Islet of Langerhans (tissue), 1 donor: ENCODE measurements at regions not wholly inside any gene's neighbourhood (a gene's known extent, or its start where the extent isn't known, plus 50 kb on each side); places are given as distances from the start of the nearest gene placed in this dataset.

Source experiments
- FAIRE-seq: peaks from one replicate; lab custom pipeline; 2011; peaks lifted over from hg19 to GRCh38; lab: Jason Lieb, UNC

DNA sequence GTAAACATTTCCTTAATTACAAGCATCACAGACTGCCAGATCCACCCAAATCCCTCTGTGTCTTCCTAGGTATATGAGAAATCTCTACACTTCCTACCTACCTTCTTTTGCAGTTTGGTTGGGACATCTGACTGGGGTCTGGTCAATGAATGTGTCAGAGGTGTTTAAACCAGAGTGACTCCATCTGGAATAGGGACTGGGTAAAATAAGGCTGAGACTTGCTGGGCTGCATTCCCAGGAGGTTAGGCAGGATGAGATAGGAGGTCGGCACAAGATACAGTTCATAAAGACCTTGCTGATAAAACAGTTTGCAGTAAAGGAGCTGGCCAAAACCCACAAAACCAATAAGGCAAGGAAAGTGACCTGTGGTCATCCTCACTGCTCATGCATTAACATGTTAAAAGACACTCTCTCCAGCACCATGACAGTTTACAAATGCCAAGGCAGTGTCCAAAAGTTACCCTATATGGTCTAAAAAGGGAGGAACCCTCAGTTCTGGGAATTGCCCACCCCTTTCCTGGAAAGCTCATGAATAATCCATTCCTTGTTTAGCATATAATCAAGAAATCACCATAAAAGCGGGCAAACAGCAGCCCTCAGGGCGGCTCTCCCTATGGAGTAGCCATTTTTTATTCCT, 87.4 kb upstream of the BACE2 start:
- FAIRE-seq = no peak

GRCh38 chr21:41086569-41086968, 81.4 kb upstream of the BACE2 start:
- FAIRE-seq = no peak

GRCh38 chr21:41090981-41091380, 77.0 kb upstream of the BACE2 start:
- FAIRE-seq = no peak

DNA sequence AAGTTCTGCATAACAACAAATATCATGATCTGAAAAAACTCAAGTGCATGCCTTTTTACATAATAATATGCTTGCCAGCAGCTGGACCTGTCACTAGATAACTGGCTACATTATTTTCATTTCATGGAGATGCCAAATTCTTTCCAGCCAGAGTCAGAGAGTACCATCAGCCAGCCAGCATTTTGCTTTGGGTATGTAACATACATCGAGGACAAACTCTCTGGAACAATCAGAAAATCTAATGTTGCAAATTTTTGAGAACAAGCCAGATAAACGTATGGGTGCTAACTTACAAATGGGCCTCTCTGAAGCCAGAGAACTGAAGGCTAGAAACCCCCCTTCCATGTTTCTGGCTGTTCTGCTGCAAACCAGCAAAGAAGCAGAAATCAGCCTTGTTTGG, 76.3 kb upstream of the BACE2 start:
- no peak for FAIRE-seq

GRCh38 chr21:41092312-41092711, 75.6 kb upstream of the BACE2 start:
- no peak for FAIRE-seq

GRCh38 chr21:41095983-41096382, 72.0 kb upstream of the BACE2 start:
- FAIRE-seq = no peak

- FAIRE-seq = no peak
These were observed 69.9 kb upstream of the BACE2 start for GRCh38 chr21:41098076-41098475.

DNA sequence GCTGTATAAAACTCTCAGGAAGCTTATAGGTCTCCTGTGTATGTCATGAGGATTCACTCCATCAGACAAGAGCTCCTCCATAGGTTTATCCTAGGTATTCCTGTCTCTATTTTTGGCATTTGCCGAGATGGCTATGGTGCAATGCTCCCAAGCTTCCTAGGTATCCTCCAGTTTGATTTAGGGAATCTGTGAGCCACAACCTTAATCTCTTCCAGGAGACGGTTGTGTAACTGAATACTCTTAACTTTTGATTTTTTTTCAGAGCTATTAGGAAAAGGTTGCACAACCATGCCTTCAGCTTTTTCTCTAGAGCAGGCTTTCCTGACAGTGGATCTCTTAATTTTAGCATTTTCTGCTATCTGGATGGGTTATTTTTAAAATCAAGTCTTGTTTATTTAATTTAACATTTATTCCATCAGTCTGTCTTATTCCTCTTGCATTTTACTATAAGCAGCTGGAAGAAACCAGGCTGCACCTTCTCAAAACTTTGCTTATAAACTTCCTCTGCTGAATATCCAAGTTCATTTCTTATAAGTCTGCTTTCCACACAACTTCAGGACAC, 69.4 kb upstream of the BACE2 start:
- FAIRE-seq = no peak

DNA sequence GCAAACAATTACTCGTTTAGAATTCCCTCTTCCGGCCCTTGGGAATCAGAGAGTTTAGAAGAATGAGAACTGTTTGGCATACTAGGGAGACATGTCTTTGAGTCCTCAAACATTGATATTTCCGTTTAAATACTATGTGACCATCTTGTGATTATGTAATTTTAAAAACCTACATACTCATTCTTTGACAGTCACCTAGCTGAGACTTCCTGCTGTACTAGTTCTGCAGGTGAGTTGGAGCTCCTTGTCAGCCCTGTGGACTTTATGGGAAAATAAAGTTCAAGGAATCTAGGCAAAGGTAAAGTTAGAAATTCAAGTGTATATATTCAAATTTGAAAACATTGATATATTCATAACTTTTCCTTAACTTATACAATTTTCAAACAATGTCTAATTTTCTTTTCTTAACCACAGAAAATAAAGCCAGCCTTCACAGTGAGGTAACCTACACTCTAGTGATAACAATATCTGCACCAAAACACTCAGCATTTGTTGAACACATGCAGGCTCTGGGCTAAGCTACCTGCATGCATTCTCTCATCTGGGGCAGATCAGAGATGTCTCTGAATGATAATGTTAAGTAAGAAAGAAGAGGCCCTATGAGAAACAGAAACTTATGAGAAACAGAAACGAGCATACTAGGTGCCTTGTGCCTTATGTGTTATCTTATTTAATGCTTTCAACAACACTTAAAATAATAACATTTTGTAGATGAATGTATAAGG, 67.0 kb upstream of the BACE2 start:
- FAIRE-seq = no peak

GRCh38 chr21:41102281-41102680, 65.7 kb upstream of the BACE2 start:
- FAIRE-seq = no peak

DNA sequence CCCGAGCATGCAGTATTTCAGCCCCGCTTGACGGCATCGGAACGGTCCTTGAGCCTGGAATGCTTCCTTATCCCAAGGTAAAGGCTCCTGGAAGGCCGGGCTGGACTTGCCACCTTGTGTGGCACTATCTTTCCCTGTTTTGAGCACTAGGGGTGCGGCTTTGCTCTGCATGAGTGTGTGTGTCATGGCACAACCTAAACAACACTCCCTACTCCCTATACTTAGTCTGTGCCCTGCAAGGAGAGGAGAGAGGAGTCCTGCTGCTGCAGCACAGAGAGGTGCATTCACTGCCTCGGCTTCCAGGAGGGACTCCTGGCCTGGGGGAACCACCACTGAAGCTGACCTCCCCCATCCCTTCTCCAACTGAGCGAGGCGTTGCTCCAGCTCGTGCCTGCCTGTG, 60.4 kb upstream of the BACE2 start:
- no peak for FAIRE-seq

GRCh38 chr21:41108668-41109585, 59.0 kb upstream of the BACE2 start:
- no peak for FAIRE-seq

DNA sequence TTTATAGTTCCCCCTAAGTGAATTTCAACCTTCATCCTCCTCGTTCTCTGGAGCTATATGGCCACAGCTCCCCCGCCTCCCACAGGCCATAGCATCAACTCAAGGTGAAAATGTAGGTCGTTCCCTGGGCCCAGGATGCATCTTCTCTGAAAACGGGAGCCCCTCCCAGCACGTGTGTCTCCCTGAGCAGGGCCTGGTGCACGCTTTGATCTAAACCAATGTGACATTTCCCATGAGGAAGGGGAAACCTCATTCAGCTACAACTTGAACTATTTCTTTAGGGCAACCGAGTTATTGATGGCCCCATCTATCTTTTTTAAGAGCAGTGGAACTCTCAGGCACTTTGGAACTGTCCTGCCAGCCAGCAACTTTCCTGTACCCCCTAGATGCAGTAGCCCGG, 57.8 kb upstream of the BACE2 start:
- no peak for FAIRE-seq

DNA sequence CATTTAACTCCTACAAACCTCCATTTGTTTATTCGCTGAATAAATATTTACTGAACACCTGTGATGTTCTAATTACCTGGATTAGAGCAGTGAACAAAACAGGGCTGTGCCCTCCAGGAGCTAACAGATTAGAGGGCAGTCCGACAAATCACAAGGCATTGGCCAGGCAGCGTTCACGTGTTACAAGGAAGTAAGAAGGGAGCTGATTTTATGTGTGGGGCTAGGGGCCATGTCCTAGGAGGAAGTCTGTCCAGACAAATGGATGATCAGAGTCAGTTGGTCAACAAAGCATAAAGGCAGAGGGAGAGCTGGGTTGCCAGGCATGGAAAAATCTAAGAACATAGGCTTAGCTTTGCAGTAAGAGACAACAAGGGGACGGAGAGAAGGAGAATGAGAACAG, 57.3 kb upstream of the BACE2 start:
- no peak for FAIRE-seq

DNA sequence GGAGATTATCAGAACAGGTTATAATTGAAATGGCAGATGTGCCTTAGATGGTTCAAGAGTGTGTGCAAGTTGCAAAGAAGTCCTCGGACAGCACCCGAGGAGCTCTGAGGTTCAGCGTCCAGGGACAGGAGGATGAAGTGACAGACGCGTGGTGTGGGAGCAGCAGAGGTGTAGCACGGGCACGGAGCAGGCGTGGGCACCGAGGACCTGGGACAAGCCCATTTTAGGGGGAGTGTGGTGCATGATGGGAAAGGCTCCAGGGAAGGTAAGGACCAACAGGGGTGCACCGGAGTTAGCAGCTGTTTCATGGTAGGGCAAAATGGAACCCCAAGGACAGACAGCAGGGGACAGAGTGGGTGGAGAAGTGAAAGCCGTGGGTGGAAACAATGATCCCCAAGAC, 56.3 kb upstream of the BACE2 start:
- no peak for FAIRE-seq

DNA sequence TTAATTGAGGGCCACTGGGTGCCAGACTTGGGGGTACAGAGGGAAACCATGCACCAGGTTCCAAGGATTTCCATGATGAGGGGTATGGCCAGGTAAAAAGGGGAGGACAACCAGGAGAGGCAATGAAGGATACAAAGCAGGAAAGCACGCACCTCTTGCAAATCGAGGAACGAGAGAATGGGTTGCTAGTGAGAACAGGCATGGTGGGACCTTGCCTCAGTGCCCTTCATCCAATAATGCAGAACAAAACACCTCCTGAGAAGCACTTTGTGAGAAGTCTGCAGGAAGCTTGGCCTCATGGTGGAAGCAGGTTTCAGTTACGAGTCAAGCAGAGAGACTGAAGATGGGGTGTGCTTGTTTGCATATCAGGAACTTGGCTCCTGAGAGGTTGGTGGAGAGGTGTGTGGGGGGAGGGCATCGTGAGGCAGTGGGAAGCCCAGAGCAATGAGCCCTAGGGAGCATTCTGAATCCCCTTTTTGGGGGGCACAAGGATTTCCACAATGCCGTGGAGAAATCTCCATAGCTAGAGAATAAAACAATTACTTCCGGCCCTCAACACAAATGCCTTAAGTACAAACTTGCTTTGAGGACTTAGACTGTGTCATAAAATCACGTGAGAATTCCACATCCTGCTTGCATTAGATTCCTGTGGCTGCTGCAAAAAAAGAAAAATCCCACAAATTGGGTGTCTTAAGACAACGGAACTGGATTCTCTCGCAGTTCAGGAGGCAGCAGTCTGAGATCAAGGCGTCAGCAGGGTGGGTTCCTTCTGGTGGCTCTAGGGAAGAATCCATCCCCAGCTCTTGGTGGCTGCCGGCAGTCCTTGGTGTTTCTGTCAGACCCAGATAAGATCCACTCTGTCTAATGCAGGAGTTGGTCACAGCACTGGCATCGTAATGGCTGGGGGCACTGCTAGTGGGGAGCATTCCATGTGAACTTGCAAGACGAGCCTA, 54.9 kb upstream of the BACE2 start:
- FAIRE-seq = no peak

DNA sequence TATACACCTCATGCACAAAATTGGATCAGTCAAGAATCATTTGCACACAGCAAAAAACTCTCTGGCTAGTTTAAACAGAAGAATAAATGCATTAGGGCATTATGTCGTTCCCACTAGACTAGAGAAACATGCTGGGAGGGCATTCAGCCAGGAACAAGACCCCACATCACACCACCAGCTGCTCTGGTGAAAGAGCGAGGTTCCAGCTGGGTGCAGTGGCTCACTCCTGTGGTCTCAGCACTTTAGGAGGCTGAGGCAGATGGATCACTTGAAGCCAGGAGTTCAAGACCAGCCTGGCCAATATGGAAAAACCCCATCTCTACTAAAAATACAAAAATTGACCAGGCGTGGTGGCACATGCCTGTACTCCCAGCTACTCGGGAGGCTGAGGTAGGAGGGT, 52.1 kb upstream of the BACE2 start:
- no peak for FAIRE-seq
